Loucy (cell line): ENCODE measurements at regions not wholly inside any gene's neighbourhood (a gene's known extent, or its start where the extent isn't known, plus 50 kb on each side); places are given as distances from the start of the nearest gene placed in this dataset.

Experiments used
- CTCF ChIP-seq: fragments of 200-600 bp; sonication (generic); conservative IDR thresholded peaks from 2 replicates; pipeline ENCODE4 v1.5.1; 2014; ENCODE audit warnings: mild to moderate bottlenecking, antibody characterized with exemption, low read length
- EZH2phosphoT487 ChIP-seq: fragments of 200-600 bp; IDR thresholded peaks from 2 replicates; pipeline ENCODE4 v1.6.1; 2018; ENCODE audit warnings: antibody characterized with exemption, mild to moderate bottlenecking, moderate library complexity, borderline replicate concordance

DNA sequence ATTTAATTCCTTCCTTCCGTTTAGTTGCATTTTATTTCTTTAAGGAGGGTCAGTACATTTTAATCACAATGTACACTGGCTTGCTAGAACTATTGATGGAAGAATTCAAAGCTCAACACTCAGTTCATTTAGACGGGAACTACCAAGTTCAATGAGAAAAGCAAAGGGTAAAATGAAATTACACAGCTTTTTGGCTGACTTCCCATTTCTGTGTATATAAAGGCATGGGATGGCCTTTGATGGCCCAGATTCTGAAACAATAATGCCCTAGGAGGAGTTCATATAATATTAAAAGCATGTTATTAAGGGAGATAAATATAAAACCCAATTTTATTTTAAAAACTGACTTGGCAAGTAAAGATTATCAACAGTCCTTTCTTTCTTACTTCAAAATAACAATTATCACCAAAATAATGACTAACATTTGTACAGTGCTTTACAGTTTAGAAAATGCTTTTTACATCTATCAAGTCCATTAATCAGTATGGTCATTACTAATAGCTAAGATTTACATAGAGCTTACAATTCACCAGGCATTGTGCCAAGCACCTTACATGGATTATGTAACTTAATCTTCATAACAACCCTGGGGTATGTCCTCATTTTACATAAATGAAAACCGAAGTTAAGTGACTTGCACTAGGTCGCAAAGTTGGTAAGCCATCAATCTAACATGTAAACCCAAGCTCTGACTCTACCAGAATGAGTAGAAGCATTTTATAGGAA, 402.4 kb downstream of the OMA1 start:
- TF ChIP-seq CTCF (no peak), EZH2phosphoT487 (no peak)
